ENCODE measurements at regions not wholly inside any gene's neighbourhood (a gene's known extent, or its start where the extent isn't known, plus 50 kb on each side); places are given as distances from the start of the nearest gene placed in this dataset.

DNA sequence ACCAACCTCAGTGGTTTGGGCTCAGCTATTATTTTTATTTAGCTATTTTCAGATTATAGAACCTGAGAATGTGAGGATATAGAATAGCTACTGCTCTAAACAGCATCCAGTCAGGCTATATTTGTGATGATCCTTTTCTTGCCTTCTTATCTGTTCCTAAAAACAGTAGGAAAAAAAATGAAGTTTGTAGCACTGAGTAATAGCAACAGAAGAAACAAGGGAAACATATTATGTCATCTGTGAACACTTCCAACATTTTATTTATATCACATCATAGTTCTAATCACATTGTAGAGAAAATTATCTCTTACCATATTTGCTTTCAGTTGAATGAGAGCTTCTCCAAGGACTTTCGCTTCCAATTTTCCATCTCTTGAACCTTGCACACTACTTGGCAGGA is 229.6 kb upstream of the PTPRZ1 start:
- no peak for DNase-seq (ENCODE audit: low spot score)
- TF ChIP-seq CTCF (IDR thresholded peaks at IDR 0.05; ENCODE audit: extremely low read depth, missing control alignments), result no peak

DNA sequence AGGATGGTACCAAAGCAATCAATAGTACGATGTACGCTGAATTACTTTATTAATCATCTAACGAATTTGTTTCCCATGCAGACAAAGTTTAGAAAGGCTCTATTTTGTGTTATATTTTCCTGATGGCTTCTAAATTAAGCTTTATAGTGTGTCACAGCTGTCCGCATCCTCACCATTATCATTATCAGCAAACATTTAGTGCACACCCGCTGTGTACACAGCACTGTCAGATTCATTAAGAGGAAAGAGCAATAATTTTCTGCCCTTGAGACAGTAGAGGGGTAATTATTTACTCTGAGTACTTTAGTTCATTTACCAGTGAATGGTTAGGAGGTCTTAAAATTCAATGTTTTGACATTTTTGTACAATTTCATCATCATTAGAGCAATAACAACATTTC is 233.3 kb upstream of the PTPRZ1 start:
- TF ChIP-seq CTCF (IDR thresholded peaks at IDR 0.05; ENCODE audit: extremely low read depth, missing control alignments), result no peak
- DNase-seq (ENCODE audit: low spot score), result no peak

DNA sequence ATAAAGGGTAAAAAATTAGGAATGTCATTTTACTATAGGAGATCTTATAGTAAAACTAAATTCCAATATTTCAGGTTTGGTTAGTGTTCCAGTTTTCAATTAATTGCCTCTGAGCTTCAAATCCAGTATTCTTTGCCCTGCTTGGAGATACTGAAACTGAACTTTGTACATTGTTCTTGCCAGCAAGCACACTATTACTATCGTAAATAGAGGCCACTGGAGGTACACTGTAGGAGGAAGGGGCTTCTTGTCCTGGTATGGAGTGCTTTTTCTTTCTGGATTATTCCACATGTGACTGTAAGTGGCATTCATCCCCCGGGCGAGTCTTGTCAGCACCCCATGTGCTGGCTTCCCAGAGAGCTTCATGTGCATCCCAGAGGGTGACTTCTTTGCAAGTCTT is 234.7 kb upstream of the PTPRZ1 start:
- DNase-seq (ENCODE audit: low spot score), result no peak
- TF ChIP-seq CTCF (IDR thresholded peaks at IDR 0.05; ENCODE audit: extremely low read depth, missing control alignments), result no peak

GRCh38 chr7:121634356-121634755 is 238.2 kb upstream of the FAM3C start:
- no peak for TF ChIP-seq CTCF (IDR thresholded peaks at IDR 0.05; ENCODE audit: extremely low read depth, missing control alignments)
- no peak for DNase-seq (ENCODE audit: low spot score)

- no peak for TF ChIP-seq CTCF (IDR thresholded peaks at IDR 0.05; ENCODE audit: extremely low read depth, missing control alignments)
- no peak for DNase-seq (ENCODE audit: low spot score)
Observed at GRCh38 chr7:121633186-121633585, 237.1 kb upstream of the FAM3C start.

DNA sequence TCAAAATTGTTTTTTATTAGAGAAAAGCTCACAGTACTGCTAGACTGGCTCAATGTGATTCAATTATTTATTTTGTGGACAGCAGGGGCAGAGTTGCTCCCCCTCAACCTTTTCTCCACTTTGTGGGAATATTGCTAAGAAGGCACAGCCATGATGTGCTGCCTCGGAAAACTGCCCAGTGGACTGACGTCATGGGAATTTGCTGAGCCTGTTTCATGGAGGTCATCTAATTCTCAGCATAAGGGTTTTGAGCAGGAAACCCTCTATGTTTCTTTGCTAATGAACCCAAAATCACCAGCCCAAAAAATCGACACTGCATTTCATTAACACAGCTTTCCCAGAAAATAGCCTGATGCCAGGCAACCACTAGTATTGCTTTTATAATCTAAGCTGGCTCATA is 228.8 kb upstream of the FAM3C start:
- TF ChIP-seq CTCF (IDR thresholded peaks at IDR 0.05; ENCODE audit: extremely low read depth, missing control alignments), result no peak
- DNase-seq (ENCODE audit: low spot score), result no peak

DNA sequence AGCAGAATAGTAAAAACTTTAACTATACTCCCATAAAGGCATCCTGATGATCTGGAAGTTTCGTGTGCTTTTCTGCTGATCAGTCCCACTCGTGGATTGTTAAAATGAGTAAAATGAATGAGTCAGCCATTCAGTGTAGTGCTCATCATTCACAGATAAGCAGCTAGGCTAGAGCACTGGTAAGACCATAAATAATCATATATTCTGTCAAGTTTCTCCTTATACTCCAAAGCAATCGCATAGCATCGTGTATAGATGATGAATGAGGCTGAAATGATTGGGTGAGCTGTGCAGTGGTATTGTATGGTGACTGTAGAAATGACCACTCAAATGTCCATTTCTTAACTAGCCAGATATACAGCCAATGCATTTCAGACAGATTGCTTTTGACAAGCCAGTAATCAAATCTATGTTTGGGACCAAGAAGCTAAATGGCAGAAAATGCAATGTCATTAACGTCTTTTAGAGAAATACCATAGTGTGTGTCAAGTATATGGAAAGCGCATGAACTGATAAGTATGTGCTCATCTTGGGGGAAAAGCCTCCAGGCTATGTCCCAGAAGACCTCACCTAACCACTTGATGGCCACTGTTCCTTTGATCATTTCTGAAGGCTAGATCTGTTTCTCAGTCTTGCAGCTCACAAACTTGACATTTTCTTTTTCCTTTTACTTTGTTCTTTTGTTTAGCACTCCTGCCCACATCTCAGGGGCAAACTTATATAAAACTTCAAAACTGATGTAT is 227.2 kb upstream of the FAM3C start:
- DNase-seq (ENCODE audit: low spot score), result no peak

More for the DNA sequence above, 227.2 kb upstream of the FAM3C start:
- no peak for TF ChIP-seq CTCF (IDR thresholded peaks at IDR 0.05; ENCODE audit: extremely low read depth, missing control alignments)

Data from GM20000 (cell line).